ENCODE measurements at regions not wholly inside any gene's neighbourhood (a gene's known extent, or its start where the extent isn't known, plus 50 kb on each side); places are given as distances from the start of the nearest gene placed in this dataset.

- TF ChIP-seq POLR2AphosphoS5 (IDR thresholded peaks at IDR 0.05; ENCODE audit: low read depth, low read length) (no peak), TAF1 (IDR thresholded peaks at IDR 0.05; ENCODE audit: borderline replicate concordance, low read depth, low read length) (no peak), POLR2A (IDR thresholded peaks at IDR 0.05; ENCODE audit: low read depth, low read length) (no peak)
These were observed 820.0 kb downstream of the PRELID2 start for GRCh38 chr5:145015146-145015545.
